Esophagus squamous epithelium (tissue), 5 donors: ENCODE measurements at regions not wholly inside any gene's neighbourhood (a gene's known extent, or its start where the extent isn't known, plus 50 kb on each side); places are given as distances from the start of the nearest gene placed in this dataset.
A peak's percentile ranks its signal among the peaks of the same experiment; 100 is the strongest.

ENCODE experiments used
- DNase-seq: peaks from one replicate; lab custom pipeline; 2025; lab: John Stamatoyannopoulos, UW
- H3K27ac ChIP-seq, 4 donors: fragments of 200-600 bp; sonication (generic); one replicate each; pipeline ENCODE4 v1.5.1; 2016 to 2019; ENCODE audit warnings: mild to moderate bottlenecking in 1 of 4
- H3K27me3 ChIP-seq, 4 donors: fragments of 200-600 bp; sonication (generic); 1 replicate in 3 of 4; 2 replicates in 1 of 4; pipeline versions ENCODE4 v1.5.1 to v1.6.0; 2017 to 2021; ENCODE audit warnings: antibody characterized with exemption in 1 of 4
- H3K36me3 ChIP-seq, 3 donors: fragments of 200-600 bp; sonication (generic); one replicate each; pipeline ENCODE4 v1.5.1; 2016 to 2019
- H3K4me1 ChIP-seq, 3 donors: fragments of 200-600 bp; sonication (generic); one replicate each; pipeline ENCODE4 v1.5.1; 2017 to 2019
- H3K4me3 ChIP-seq, 4 donors: fragments of 200-600 bp; sonication (generic); 1 replicate in 3 of 4; 2 replicates in 1 of 4; pipeline ENCODE4 v1.5.1; 2016 to 2019; ENCODE audit warnings: mild to moderate bottlenecking in 2 of 4, moderate library complexity in 1 of 4
- H3K9me3 ChIP-seq, 3 donors: fragments of 200-600 bp; sonication (generic); one replicate each; pipeline ENCODE4 v1.5.1; 2016 to 2019
- POLR2A ChIP-seq, 4 donors: fragments of 450-650 bp; IDR thresholded peaks; one replicate each; pipeline ENCODE4 v1.6.1; 2017; ENCODE audit warnings: antibody characterized with exemption in 4 of 4, mild to moderate bottlenecking in 4 of 4, moderate library complexity in 3 of 4
- WGBS, 2 donors: methylation state at CpG; one replicate each; pipeline ENCODE4 v1.1.5; 2018; 5-methylcytosine and 5-hydroxymethylcytosine counted together
- intact Hi-C: fragments of 100-400 bp; cut with DNase I; formaldehyde crosslinking; loops from one replicate; pipeline ENCODE4 v1.15.0; 2022
- TF ChIP-seq, protein P1 (sequence below), 6 experiments: fragments of 450-650 bp in 4 of 6; fragments of 200-600 bp in 2 of 6; sonication (generic) in 2 of 6; IDR thresholded peaks; one replicate each; pipeline ENCODE4 v1.5.1; 2016 to 2019; ENCODE audit warnings: antibody characterized with exemption in 6 of 6, mild to moderate bottlenecking in 4 of 6, moderate library complexity in 4 of 6
- donor health status: DM: yes; HTN: yes; CAD: no.

DNA sequence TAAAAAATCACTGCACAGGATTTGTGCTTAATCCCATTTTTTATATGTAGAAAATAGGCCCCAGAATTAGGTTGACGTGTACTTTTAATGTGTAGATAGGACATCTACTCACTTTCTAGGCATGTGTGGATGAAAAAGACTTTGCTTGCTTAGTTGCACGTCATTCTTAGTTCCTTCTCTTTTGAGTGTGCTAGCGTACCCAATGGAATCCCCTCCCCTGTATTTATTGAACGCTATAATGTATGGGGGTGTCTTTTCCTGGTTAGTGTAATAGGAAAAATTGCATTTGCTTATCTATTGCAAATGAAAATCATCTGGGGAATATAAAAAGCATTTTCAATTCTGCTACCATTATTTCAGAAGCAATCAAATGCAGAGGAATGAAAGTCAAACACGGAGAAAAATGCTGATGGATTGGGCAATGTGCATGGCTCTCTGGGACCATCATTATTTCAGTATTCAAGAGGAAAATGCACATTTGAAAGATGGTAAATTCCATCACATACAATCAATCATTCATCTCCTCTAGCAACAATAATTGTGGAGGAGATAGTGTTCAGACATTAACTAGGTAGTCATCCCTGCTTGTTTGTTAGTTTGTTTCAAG is 277.0 kb upstream of the B3GALT2 start:
- Histone ChIP-seq H3K36me3 (no peaks in the 10 kb centered on the region), H3K27ac (no peak overlapping the region), H3K4me3 (no peak overlapping the region), H3K9me3 (no peaks in the 10 kb centered on the region), H3K4me1 (no peaks in the 10 kb centered on the region), H3K27me3 (no peaks in the 10 kb centered on the region)
- intact Hi-C loops = no loop called here
- no peak for DNase-seq
- 74 to 79% methylated on average over 5 of the region's 5 CpGs for WGBS, 2 donors
- TF ChIP-seq, protein P1, sequence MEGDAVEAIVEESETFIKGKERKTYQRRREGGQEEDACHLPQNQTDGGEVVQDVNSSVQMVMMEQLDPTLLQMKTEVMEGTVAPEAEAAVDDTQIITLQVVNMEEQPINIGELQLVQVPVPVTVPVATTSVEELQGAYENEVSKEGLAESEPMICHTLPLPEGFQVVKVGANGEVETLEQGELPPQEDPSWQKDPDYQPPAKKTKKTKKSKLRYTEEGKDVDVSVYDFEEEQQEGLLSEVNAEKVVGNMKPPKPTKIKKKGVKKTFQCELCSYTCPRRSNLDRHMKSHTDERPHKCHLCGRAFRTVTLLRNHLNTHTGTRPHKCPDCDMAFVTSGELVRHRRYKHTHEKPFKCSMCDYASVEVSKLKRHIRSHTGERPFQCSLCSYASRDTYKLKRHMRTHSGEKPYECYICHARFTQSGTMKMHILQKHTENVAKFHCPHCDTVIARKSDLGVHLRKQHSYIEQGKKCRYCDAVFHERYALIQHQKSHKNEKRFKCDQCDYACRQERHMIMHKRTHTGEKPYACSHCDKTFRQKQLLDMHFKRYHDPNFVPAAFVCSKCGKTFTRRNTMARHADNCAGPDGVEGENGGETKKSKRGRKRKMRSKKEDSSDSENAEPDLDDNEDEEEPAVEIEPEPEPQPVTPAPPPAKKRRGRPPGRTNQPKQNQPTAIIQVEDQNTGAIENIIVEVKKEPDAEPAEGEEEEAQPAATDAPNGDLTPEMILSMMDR (IDR thresholded peaks at IDR 0.05) = no peak
- TF ChIP-seq POLR2A (IDR thresholded peaks at IDR 0.05) = no peak

DNA sequence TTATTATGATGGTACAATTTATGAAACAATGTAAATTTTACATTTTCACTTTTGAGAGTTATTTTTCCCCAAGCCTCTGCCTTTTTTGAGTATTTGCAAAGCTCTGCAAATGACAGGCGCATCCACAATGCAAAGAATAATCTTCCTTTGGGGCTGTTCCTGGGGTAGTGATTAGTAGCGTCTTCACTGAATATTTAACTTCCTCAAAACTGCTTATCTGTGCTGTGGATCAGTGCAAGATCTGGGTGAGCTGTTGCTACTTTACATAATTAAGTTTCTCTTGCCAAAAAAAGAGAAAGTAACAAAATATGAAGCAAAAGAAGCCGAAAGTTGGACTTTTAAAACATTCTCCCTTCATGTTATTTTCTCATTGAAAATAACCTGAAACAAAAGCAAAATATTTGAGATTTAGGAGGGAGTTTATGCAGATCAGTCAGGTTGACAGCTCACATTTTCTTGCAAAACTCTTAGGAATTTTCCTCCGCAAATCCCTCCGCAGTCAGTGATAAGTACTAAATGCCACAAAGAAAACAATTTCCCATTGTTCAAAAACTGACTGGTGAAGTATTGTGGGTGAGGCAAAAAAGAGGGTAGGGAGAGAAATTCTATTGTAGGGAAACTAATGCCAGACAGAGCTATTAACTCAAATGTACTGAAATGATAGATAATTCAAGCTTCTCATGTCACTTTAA is 276.4 kb upstream of the B3GALT2 start:
- DNase-seq = no peak
- H3K9me3 ChIP-seq = no peaks in the 10 kb centered on the region
- 60 to 67% methylated on average over 5 of the region's 5 CpGs for WGBS, 2 donors
- no peaks in the 10 kb centered on the region for H3K36me3 ChIP-seq
- intact Hi-C loops = no loop called here
- no peak for TF ChIP-seq POLR2A (IDR thresholded peaks at IDR 0.05)
- TF ChIP-seq, protein P1 (IDR thresholded peaks at IDR 0.05) = no peak
- H3K27me3 ChIP-seq = no peaks in the 10 kb centered on the region
- H3K4me3 ChIP-seq = no peak overlapping the region
- no peaks in the 10 kb centered on the region for H3K4me1 ChIP-seq
- no peak overlapping the region for H3K27ac ChIP-seq

DNA sequence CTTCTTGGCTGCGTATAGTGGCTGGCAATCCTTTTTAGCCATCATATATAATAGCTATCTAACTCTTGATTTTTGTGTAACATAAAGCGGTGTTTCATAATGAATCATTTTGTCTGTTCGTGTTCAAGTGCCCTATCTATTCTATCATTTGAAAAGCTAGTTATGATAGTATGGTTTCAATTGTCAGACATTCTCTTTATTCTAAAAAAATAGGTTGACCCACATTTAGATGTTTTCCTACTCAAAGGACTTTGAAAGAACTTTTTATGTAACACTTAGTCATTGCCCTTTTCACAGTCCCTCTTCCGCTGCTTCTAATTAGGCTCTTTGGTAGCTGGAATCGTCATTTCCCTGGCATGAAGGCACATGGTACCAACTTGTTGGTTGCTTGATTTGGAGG is 272.2 kb upstream of the B3GALT2 start:
- peak in 1 of 4 donors; percentile 20 for TF ChIP-seq POLR2A (IDR thresholded peaks at IDR 0.05)
- TF ChIP-seq, protein P1 (IDR thresholded peaks at IDR 0.05) = no peak
- Histone ChIP-seq H3K9me3 (no peaks in the 10 kb centered on the region), H3K4me3 (no peak overlapping the region), H3K27ac (no peak overlapping the region), H3K27me3 (no peaks in the 10 kb centered on the region), H3K4me1 (no peaks in the 10 kb centered on the region), H3K36me3 (no peaks in the 10 kb centered on the region)
- no peak for DNase-seq
- WGBS, 2 donors = 60 to 69% methylated on average over 5 of the region's 5 CpGs
- intact Hi-C loops = no loop called here

DNA sequence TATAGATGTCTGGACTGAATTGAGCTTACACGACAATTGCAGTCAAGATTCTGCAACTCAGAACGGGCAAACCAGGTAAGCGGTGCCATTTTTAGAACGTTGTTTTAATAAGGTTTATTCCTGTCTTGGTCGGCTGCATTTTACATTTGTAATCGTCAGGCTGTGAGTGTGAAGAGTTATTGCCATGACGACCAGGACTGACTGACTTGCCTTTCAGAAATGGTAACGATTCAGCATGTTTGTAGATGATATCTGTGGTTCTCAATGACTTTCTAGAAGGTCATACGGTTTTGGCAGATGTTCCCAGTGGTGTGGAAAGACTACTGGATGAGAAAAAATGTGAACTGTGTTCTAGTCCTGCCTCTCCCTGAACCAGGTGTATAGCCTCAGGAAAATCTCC is 271.3 kb upstream of the B3GALT2 start:
- no peak for TF ChIP-seq POLR2A (IDR thresholded peaks at IDR 0.05)
- TF ChIP-seq, protein P1 (IDR thresholded peaks at IDR 0.05) = no peak
- no peak for DNase-seq
- Histone ChIP-seq H3K4me1 (no peaks in the 10 kb centered on the region), H3K27ac (no peak overlapping the region), H3K36me3 (no peaks in the 10 kb centered on the region), H3K27me3 (no peaks in the 10 kb centered on the region), H3K4me3 (no peak overlapping the region), H3K9me3 (no peaks in the 10 kb centered on the region)
- WGBS, 2 donors = 23 to 32% methylated on average over 9 of the region's 9 CpGs
- intact Hi-C loops = no loop called here

DNA sequence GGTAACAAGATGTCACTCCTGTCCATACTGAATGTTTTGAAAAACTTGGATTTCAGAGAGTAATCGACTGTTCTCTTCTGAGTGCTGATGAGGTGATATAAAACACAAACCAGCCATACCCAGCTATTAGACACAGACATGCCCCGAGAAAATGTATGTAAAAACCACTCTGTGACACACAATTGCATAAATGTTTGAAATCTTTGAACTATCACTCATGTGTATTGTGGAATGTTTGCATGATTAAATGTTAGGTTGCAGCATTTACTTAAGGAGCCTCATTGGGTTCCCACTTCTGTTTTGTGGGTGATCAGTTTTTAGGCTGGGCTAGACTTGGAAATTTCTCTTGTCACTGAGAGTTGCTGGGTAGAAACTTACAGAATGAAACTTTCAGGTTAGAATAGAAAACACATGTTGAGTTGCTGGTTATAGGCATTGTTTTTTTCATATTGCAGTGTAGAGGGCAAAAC is 270.4 kb upstream of the B3GALT2 start:
- H3K4me1 ChIP-seq = no peaks in the 10 kb centered on the region
- no peaks in the 10 kb centered on the region for H3K36me3 ChIP-seq
- H3K4me3 ChIP-seq = no peak overlapping the region
- TF ChIP-seq POLR2A (IDR thresholded peaks at IDR 0.05) = no peak
- TF ChIP-seq, protein P1 (IDR thresholded peaks at IDR 0.05) = no peak
- WGBS, 2 donors = 48 to 60% methylated on average over 2 of the region's 2 CpGs
- H3K27me3 ChIP-seq = no peaks in the 10 kb centered on the region
- no peak overlapping the region for H3K27ac ChIP-seq
- DNase-seq = no peak
- intact Hi-C loops = no loop called here
- no peaks in the 10 kb centered on the region for H3K9me3 ChIP-seq
